Ishikawa (cell line): ENCODE measurements at regions not wholly inside any gene's neighbourhood (a gene's known extent, or its start where the extent isn't known, plus 50 kb on each side); places are given as distances from the start of the nearest gene placed in this dataset.

Source experiments
- CEBPB ChIP-seq: IDR thresholded peaks from 2 replicates; pipeline ENCODE4 v1.6.1; 2012
- EGR1 ChIP-seq: IDR thresholded peaks from 2 replicates; pipeline ENCODE4 v1.6.1; 2012
- EP300 ChIP-seq: IDR thresholded peaks from 2 replicates; pipeline ENCODE4 v1.6.1; 2012; ENCODE audit warnings: borderline replicate concordance
- NFIC ChIP-seq: IDR thresholded peaks from 2 replicates; pipeline ENCODE4 v1.6.1; 2012
- RAD21 ChIP-seq: IDR thresholded peaks from 2 replicates; pipeline ENCODE4 v1.6.1; 2012; ENCODE audit warnings: low read depth
- TAF1 ChIP-seq: IDR thresholded peaks from 2 replicates; pipeline ENCODE4 v1.6.1; 2012; ENCODE audit warnings: low read depth, mild to moderate bottlenecking
- TCF12 ChIP-seq: IDR thresholded peaks from 2 replicates; pipeline ENCODE4 v1.6.1; 2012; ENCODE audit warnings: low read depth
- YY1 ChIP-seq: IDR thresholded peaks from 2 replicates; pipeline ENCODE4 v1.6.1; 2012; ENCODE audit warnings: low read depth
- TF ChIP-seq, protein P1 (sequence below): IDR thresholded peaks from 2 replicates; pipeline ENCODE4 v1.6.1; 2012; ENCODE audit warnings: low read depth, mild to moderate bottlenecking
- TF ChIP-seq, protein P2 (sequence below): IDR thresholded peaks from 2 replicates; pipeline ENCODE4 v1.6.1; 2012

DNA sequence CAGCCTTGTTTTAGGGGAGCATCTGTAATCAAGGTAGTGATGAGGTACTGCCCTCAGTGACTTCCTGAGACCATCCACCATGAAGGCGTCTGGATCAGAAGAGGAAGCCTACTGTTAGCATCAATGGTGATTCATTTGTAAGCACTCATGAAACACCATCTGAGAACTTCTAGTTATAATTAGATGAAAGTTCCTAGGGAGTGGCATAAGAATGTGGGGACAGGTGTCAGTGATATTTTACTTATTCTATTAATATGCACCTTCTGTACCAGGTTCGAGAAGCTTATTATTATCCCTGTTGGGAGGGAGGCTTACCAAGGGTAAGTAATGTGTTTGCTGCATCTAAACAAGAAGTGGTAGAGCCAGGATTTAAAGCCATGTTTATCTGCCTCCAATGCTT is 295.8 kb upstream of the TBL1XR1 start:
- TF ChIP-seq CEBPB (no peak), YY1 (no peak), EP300 (no peak), TCF12 (no peak), RAD21 (no peak), EGR1 (no peak), NFIC (no peak), TAF1 (no peak)
- TF ChIP-seq, protein P1, sequence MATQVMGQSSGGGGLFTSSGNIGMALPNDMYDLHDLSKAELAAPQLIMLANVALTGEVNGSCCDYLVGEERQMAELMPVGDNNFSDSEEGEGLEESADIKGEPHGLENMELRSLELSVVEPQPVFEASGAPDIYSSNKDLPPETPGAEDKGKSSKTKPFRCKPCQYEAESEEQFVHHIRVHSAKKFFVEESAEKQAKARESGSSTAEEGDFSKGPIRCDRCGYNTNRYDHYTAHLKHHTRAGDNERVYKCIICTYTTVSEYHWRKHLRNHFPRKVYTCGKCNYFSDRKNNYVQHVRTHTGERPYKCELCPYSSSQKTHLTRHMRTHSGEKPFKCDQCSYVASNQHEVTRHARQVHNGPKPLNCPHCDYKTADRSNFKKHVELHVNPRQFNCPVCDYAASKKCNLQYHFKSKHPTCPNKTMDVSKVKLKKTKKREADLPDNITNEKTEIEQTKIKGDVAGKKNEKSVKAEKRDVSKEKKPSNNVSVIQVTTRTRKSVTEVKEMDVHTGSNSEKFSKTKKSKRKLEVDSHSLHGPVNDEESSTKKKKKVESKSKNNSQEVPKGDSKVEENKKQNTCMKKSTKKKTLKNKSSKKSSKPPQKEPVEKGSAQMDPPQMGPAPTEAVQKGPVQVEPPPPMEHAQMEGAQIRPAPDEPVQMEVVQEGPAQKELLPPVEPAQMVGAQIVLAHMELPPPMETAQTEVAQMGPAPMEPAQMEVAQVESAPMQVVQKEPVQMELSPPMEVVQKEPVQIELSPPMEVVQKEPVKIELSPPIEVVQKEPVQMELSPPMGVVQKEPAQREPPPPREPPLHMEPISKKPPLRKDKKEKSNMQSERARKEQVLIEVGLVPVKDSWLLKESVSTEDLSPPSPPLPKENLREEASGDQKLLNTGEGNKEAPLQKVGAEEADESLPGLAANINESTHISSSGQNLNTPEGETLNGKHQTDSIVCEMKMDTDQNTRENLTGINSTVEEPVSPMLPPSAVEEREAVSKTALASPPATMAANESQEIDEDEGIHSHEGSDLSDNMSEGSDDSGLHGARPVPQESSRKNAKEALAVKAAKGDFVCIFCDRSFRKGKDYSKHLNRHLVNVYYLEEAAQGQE, result no peak
- TF ChIP-seq, protein P2, sequence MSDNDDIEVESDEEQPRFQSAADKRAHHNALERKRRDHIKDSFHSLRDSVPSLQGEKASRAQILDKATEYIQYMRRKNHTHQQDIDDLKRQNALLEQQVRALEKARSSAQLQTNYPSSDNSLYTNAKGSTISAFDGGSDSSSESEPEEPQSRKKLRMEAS, result no peak
